SU-DHL-6 (cell line): ENCODE measurements at regions not wholly inside any gene's neighbourhood (a gene's known extent, or its start where the extent isn't known, plus 50 kb on each side); places are given as distances from the start of the nearest gene placed in this dataset.

Experiments
- CTCF ChIP-seq: fragments of 200-600 bp; sonication (generic); IDR thresholded peaks from one replicate; pipeline ENCODE4 v1.5.1; 2017; ENCODE audit warnings: antibody characterized with exemption, mild to moderate bottlenecking, low read length, moderate library complexity; ENCODE audit not compliant: insufficient read depth, poor library complexity, severe bottlenecking
- EZH2phosphoT487 ChIP-seq: fragments of 200-600 bp; sonication (generic), shearing (Covaris generic); conservative IDR thresholded peaks from 2 replicates; pipeline ENCODE4 v1.6.1; 2018; ENCODE audit warnings: mild to moderate bottlenecking, antibody characterized with exemption, low read length, moderate library complexity, mixed read lengths

GRCh38 chr5:29148073-29148472 is 2045.4 kb upstream of the CDH6 start:
- TF ChIP-seq EZH2phosphoT487, result no peak
- no peak for TF ChIP-seq CTCF
